SK-N-MC (cell line): ENCODE measurements at regions not wholly inside any gene's neighbourhood (a gene's known extent, or its start where the extent isn't known, plus 50 kb on each side); places are given as distances from the start of the nearest gene placed in this dataset.

Experiments used
- DNase-seq: peaks from one replicate; pipeline ENCODE4 v3.0.0-alpha.2; 2011; ENCODE audit warnings: low read depth, low spot score
- H3K27ac ChIP-seq: fragments of 200-600 bp; sonication (generic); 2 replicates; pipeline ENCODE4 v1.5.1; 2016; ENCODE audit warnings: mixed run types
- H3K36me3 ChIP-seq: fragments of 200-600 bp; sonication (generic); 2 replicates; pipeline ENCODE4 v1.6.1; 2017; ENCODE audit warnings: antibody characterized with exemption, low read length, mixed read lengths; ENCODE audit not compliant: insufficient read depth
- H3K4me3 ChIP-seq: fragments of 200-600 bp; sonication (generic); 2 replicates; pipeline ENCODE4 v1.5.1; 2016
- H3K9ac ChIP-seq: fragments of 200-600 bp; sonication (generic); 2 replicates; pipeline ENCODE4 v1.8.0; 2017; ENCODE audit warnings: mixed run types, mixed read lengths; ENCODE audit not compliant: insufficient read length
- H3K9me3 ChIP-seq: fragments of 200-600 bp; sonication (generic); 2 replicates; pipeline ENCODE4 v1.6.1; 2017; ENCODE audit warnings: low read depth, mild to moderate bottlenecking, antibody characterized with exemption, low read length, moderate library complexity, mixed read lengths
- EZH2 ChIP-seq: fragments of 200-600 bp; sonication (generic); IDR thresholded peaks from one replicate; pipeline ENCODE4 v1.6.1; 2017; ENCODE audit warnings: antibody characterized with exemption
- FOXP2 ChIP-seq: optimal IDR thresholded peaks from 2 replicates; pipeline ENCODE3; 2011; ENCODE audit warnings: mild to moderate bottlenecking, moderate library complexity; ENCODE audit not compliant: insufficient read depth; ENCODE audit errors: extremely low read length, control extremely low read depth
- POLR2AphosphoS5 ChIP-seq: IDR thresholded peaks from 2 replicates; pipeline ENCODE4 v1.6.1; 2012; ENCODE audit warnings: mild to moderate bottlenecking, low read depth, low read length, borderline replicate concordance

GRCh38 chr4:112765317-112765974 is 128.5 kb downstream of the LARP7 start:
- Histone ChIP-seq H3K4me3 (no peak overlapping the region), H3K27ac (no peak overlapping the region), H3K36me3 (no peaks in the 10 kb centered on the region), H3K9ac (no peak overlapping the region), H3K9me3 (no peaks in the 10 kb centered on the region)
- TF ChIP-seq FOXP2 (no peak), POLR2AphosphoS5 (no peak), EZH2 (no peak)
- no peak for DNase-seq

GRCh38 chr4:112766422-112766821 is 129.5 kb downstream of the LARP7 start:
- no peak overlapping the region for H3K4me3 ChIP-seq
- no peak for TF ChIP-seq EZH2
- no peak for TF ChIP-seq FOXP2
- no peak overlapping the region for H3K9ac ChIP-seq
- H3K27ac ChIP-seq = no peak overlapping the region
- H3K36me3 ChIP-seq = no peaks in the 10 kb centered on the region
- DNase-seq = no peak
- no peaks in the 10 kb centered on the region for H3K9me3 ChIP-seq

- H3K4me3 ChIP-seq = no peak overlapping the region
- no peak for DNase-seq
- no peaks in the 10 kb centered on the region for H3K9me3 ChIP-seq
- no peak overlapping the region for H3K27ac ChIP-seq
- TF ChIP-seq FOXP2 = no peak
- no peak for TF ChIP-seq POLR2AphosphoS5
- no peak for TF ChIP-seq EZH2
- H3K36me3 ChIP-seq = no peaks in the 10 kb centered on the region
- H3K9ac ChIP-seq = no peak overlapping the region
These were observed 130.4 kb downstream of the LARP7 start for GRCh38 chr4:112767386-112767785.

DNA sequence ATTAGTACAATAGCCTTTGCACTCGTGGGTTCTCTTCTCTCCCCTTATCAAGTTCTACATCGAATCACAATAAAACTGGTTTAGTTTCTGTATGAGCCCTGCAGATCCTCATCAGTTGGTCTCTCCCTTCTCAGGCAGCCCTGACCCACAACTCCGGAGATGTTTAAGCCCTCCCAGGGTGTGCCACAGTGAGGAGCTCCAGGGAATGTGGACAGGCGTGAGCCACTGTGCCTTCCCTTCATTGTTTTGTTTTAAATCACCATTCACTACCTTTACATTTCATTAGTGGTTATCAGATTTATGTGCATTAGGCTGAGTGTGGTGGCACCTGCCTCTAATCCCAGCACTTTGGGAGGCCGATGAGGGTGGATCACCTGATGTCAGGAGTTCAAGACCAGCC is 133.2 kb downstream of the LARP7 start:
- H3K9me3 ChIP-seq = no peaks in the 10 kb centered on the region
- H3K36me3 ChIP-seq = no peaks in the 10 kb centered on the region
- DNase-seq = no peak
- no peak overlapping the region for H3K4me3 ChIP-seq
- TF ChIP-seq FOXP2 = no peak
- TF ChIP-seq POLR2AphosphoS5 = no peak
- no peak for TF ChIP-seq EZH2
- no peak overlapping the region for H3K9ac ChIP-seq
- no peak overlapping the region for H3K27ac ChIP-seq

DNA sequence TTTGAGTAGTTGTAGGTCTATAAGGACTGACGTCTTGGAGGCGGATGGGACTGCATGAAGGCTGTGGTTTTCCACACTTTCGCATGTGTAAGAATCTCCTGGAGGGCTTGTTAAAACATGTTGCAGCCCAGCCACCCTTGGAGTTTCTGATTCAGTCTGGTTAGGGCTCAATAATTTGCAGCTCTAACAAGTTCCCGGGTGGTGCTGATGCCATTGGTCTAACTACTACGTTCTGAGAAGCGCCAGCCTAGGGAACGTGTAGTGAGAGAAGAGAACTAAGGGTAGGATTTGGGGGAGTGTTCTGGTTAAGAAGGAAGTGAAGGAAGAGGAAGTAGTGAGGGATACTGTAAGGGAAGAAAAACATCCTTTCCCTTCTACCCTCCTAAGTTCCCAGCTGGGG is 138.9 kb downstream of the LARP7 start:
- Histone ChIP-seq H3K9ac (no peak overlapping the region), H3K36me3 (no peaks in the 10 kb centered on the region), H3K4me3 (no peak overlapping the region), H3K27ac (no peak overlapping the region), H3K9me3 (no peaks in the 10 kb centered on the region)
- TF ChIP-seq FOXP2 (no peak), EZH2 (no peak), POLR2AphosphoS5 (no peak)
- DNase-seq = no peak

- Histone ChIP-seq H3K9ac (no peak overlapping the region), H3K27ac (0 out of 2 replicates have a peak overlapping the region, but pooled peaks have one; percentile 21), H3K9me3 (no peaks in the 10 kb centered on the region), H3K4me3 (peak overlapping the region; percentile 14; the same call in 1 of the 2 replicates), H3K36me3 (no peaks in the 10 kb centered on the region)
- TF ChIP-seq FOXP2 (no peak), EZH2 (no peak), POLR2AphosphoS5 (no peak)
- DNase-seq = no peak
These were observed 139.6 kb downstream of the LARP7 start for GRCh38 chr4:112776535-112776934.

GRCh38 chr4:112778520-112778919 is 141.6 kb downstream of the LARP7 start:
- Histone ChIP-seq H3K4me3 (no peak overlapping the region), H3K9ac (no peak overlapping the region), H3K9me3 (no peaks in the 10 kb centered on the region), H3K27ac (no peak overlapping the region), H3K36me3 (no peaks in the 10 kb centered on the region)
- DNase-seq = no peak
- no peak for TF ChIP-seq FOXP2
- no peak for TF ChIP-seq EZH2
- no peak for TF ChIP-seq POLR2AphosphoS5

DNA sequence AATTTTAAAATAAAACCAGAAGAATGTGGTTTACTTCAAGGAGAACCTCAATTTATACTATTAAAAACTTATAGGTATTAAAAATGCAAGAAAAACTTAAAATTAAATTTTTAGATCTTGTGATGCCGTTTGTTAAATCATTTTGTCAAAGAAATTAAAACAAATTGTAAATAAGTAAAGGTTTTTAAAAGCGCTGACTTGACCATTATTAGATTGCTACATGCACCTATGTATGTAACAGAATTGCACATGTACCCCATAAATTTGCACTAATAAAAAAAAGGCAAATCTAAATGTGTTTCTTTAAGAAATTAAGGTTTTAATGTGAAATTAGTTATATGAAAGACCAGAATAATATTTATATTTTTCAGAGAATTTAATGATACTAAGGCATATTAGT is 156.1 kb downstream of the LARP7 start:
- H3K36me3 ChIP-seq = no peaks in the 10 kb centered on the region
- H3K27ac ChIP-seq = no peak overlapping the region
- no peak overlapping the region for H3K9ac ChIP-seq
- no peak overlapping the region for H3K4me3 ChIP-seq
- no peaks in the 10 kb centered on the region for H3K9me3 ChIP-seq
- TF ChIP-seq EZH2 (no peak), FOXP2 (no peak), POLR2AphosphoS5 (no peak)
- no peak for DNase-seq

GRCh38 chr4:112800001-112800400 is 163.1 kb downstream of the LARP7 start:
- H3K27ac ChIP-seq = no peak overlapping the region
- no peaks in the 10 kb centered on the region for H3K36me3 ChIP-seq
- H3K9ac ChIP-seq = no peak overlapping the region
- H3K4me3 ChIP-seq = no peak overlapping the region
- no peaks in the 10 kb centered on the region for H3K9me3 ChIP-seq
- TF ChIP-seq POLR2AphosphoS5 = no peak
- TF ChIP-seq FOXP2 = no peak
- TF ChIP-seq EZH2 = no peak
- no peak for DNase-seq
